SK-N-SH (cell line): ENCODE measurements at regions not wholly inside any gene's neighbourhood (a gene's known extent, or its start where the extent isn't known, plus 50 kb on each side); places are given as distances from the start of the nearest gene placed in this dataset.

Experiments used
- CTCF ChIA-PET: fragments of 300-600, 350-600 bp; formaldehyde crosslinking; extraction: SDS; loops from one replicate; lab custom pipeline; 2021; lab: Yijun Ruan, JAX
- POLR2A ChIA-PET: fragments of 350-600 bp; sonication (Branson Sonifier 250); formaldehyde crosslinking; extraction: SDS; loops from one replicate; lab custom pipeline; 2020; ENCODE audit warnings: antibody characterized with exemption, inconsistent platforms; lab: Yijun Ruan, JAX
- DNase-seq: peaks from one replicate; pipeline ENCODE4 v3.0.0; 2012
- H2AFZ ChIP-seq: fragments of 200-600 bp; sonication (generic); 2 replicates; pipeline ENCODE4 v1.8.1; 2016; ENCODE audit warnings: antibody characterized with exemption, mild to moderate bottlenecking, low read depth
- H3F3A ChIP-seq: fragments of 200-600 bp; sonication (generic); replicated peaks from 2 replicates; pipeline ENCODE3; 2016; ENCODE audit warnings: antibody characterized with exemption, mild to moderate bottlenecking; ENCODE audit not compliant: insufficient read depth
- H3K27ac ChIP-seq, 2 experiments: fragments of 200-500 bp in 1 of 2; fragments of 200-600 bp in 1 of 2; sonication (Bioruptor generic) in 1 of 2; sonication (generic), shearing (Covaris generic) in 1 of 2; 2 replicates each; pipeline versions ENCODE4 v1.5.1 to v1.6.1; 2014 to 2016; ENCODE audit warnings: low read depth in 2 of 2, inconsistent platforms in 1 of 2, low read length in 1 of 2, mild to moderate bottlenecking in 1 of 2, mixed read lengths in 1 of 2
- H3K27me3 ChIP-seq: fragments of 200-600 bp; sonication (generic), shearing (Covaris generic); 2 replicates; pipeline ENCODE4 v1.6.1; 2016; ENCODE audit warnings: mixed run types; ENCODE audit not compliant: insufficient read depth
- H3K36me3 ChIP-seq, 2 experiments: fragments of 200-500 bp in 1 of 2; fragments of 200-600 bp in 1 of 2; sonication (Bioruptor generic) in 1 of 2; sonication (generic) in 1 of 2; replicated peaks in 1 of 2; 2 replicates each; pipeline versions ENCODE3 to v1.5.1; 2014 to 2016; ENCODE audit warnings: low read length in 1 of 2, mild to moderate bottlenecking in 1 of 2; ENCODE audit not compliant: insufficient read depth in 2 of 2, control insufficient read depth in 1 of 2
- H3K4me1 ChIP-seq, 2 experiments: fragments of 200-500 bp in 1 of 2; fragments of 200-600 bp in 1 of 2; sonication (Bioruptor generic) in 1 of 2; sonication (generic), shearing (Covaris generic) in 1 of 2; 2 replicates each; pipeline versions ENCODE4 v1.5.1 to v1.6.1; 2014 to 2016; ENCODE audit warnings: low read depth in 1 of 2, low read length in 1 of 2, mixed run types in 1 of 2; ENCODE audit not compliant: insufficient read depth in 2 of 2, control insufficient read depth in 1 of 2
- H3K4me2 ChIP-seq: fragments of 200-600 bp; sonication (generic), shearing (Covaris generic); 2 replicates; pipeline ENCODE4 v1.6.1; 2017; ENCODE audit warnings: mixed run types
- H3K4me3 ChIP-seq, 2 experiments: fragments of 200-500 bp in 1 of 2; fragments of 200-600 bp in 1 of 2; sonication (Bioruptor generic) in 1 of 2; sonication (generic), shearing (Covaris generic) in 1 of 2; 2 replicates each; pipeline versions ENCODE4 v1.5.1 to v1.8.1; 2014 to 2016; ENCODE audit warnings: low read depth in 2 of 2, inconsistent platforms in 1 of 2, low read length in 1 of 2, mild to moderate bottlenecking in 1 of 2, mixed read lengths in 1 of 2, moderate library complexity in 1 of 2
- H3K79me2 ChIP-seq: fragments of 200-600 bp; sonication (generic); 2 replicates; pipeline ENCODE4 v1.8.1; 2017; ENCODE audit warnings: mild to moderate bottlenecking; ENCODE audit not compliant: insufficient read depth
- H3K9ac ChIP-seq: fragments of 200-600 bp; sonication (generic); 2 replicates; pipeline ENCODE4 v1.6.1; 2017; ENCODE audit warnings: mixed run types
- H3K9me2 ChIP-seq: fragments of 200-600 bp; sonication (generic); 2 replicates; pipeline ENCODE4 v1.6.1; 2017; ENCODE audit warnings: mixed run types
- H3K9me3 ChIP-seq: fragments of 200-600 bp; sonication (generic); 2 replicates; pipeline ENCODE4 v1.6.1; 2017; ENCODE audit warnings: mixed run types, mild to moderate bottlenecking, moderate library complexity
- H4K20me1 ChIP-seq: fragments of 200-600 bp; sonication (generic); 2 replicates; pipeline ENCODE4 v1.6.1; 2017; ENCODE audit warnings: mild to moderate bottlenecking, mixed run types; ENCODE audit not compliant: insufficient read depth
- CTCF ChIP-seq: fragments of 200-600 bp; sonication (generic); IDR thresholded peaks from 2 replicates; pipeline ENCODE4 v1.6.1; 2017; ENCODE audit warnings: antibody characterized with exemption, mild to moderate bottlenecking, moderate library complexity
- EP300 ChIP-seq, 2 experiments: IDR thresholded peaks; 2 replicates each; pipeline versions ENCODE4 v1.4.0 to v1.6.1; 2012; ENCODE audit warnings: borderline replicate concordance in 1 of 2, low read depth in 1 of 2, low read length in 1 of 2
- EZH2phosphoT487 ChIP-seq: fragments of 200-600 bp; sonication (generic); IDR thresholded peaks from 2 replicates; pipeline ENCODE4 v1.6.1; 2017; ENCODE audit warnings: low read depth, mixed run types, mild to moderate bottlenecking, antibody characterized with exemption, moderate library complexity, borderline replicate concordance
- MEF2A ChIP-seq: IDR thresholded peaks from 2 replicates; pipeline ENCODE4 v1.4.0; 2012; ENCODE audit warnings: low read depth, borderline replicate concordance
- NFIC ChIP-seq: IDR thresholded peaks from 2 replicates; pipeline ENCODE4 v1.4.0; 2012; ENCODE audit warnings: borderline replicate concordance
- NRF1 ChIP-seq: IDR thresholded peaks from 2 replicates; pipeline ENCODE4 v1.6.1; 2012; ENCODE audit warnings: low read depth, mild to moderate bottlenecking, low read length
- RAD21 ChIP-seq: IDR thresholded peaks from 2 replicates; pipeline ENCODE4 v1.6.1; 2012; ENCODE audit warnings: mild to moderate bottlenecking, low read length
- RCOR1 ChIP-seq: fragments of 150-350 bp; IDR thresholded peaks from 2 replicates; pipeline ENCODE4 v1.6.1; 2017; ENCODE audit warnings: antibody characterized with exemption, low read length
- TAF1 ChIP-seq: IDR thresholded peaks from 2 replicates; pipeline ENCODE4 v1.6.1; 2012; ENCODE audit warnings: low read depth, mild to moderate bottlenecking, low read length, moderate library complexity, borderline replicate concordance
- TCF12 ChIP-seq: IDR thresholded peaks from 2 replicates; pipeline ENCODE4 v1.4.0; 2012
- TEAD4 ChIP-seq: IDR thresholded peaks from 2 replicates; pipeline ENCODE4 v1.4.0; 2012; ENCODE audit warnings: mild to moderate bottlenecking, borderline replicate concordance; ENCODE audit not compliant: insufficient read depth
- WGBS: methylation state at CpG from one replicate; pipeline ENCODE4 v1.1.6; 2017; ENCODE audit warnings: low lambda C conversion rate; 5-methylcytosine and 5-hydroxymethylcytosine counted together
- TF ChIP-seq, protein P1 (sequence below): IDR thresholded peaks from 2 replicates; pipeline ENCODE4; 2012
- TF ChIP-seq, protein P2 (sequence below): IDR thresholded peaks from 2 replicates; pipeline ENCODE4 v1.4.0; 2012; ENCODE audit warnings: low read depth, borderline replicate concordance

GRCh38 chr18:24964216-24964615, 387.8 kb downstream of the ZNF521 start (continued):
- TF ChIP-seq, protein P1, sequence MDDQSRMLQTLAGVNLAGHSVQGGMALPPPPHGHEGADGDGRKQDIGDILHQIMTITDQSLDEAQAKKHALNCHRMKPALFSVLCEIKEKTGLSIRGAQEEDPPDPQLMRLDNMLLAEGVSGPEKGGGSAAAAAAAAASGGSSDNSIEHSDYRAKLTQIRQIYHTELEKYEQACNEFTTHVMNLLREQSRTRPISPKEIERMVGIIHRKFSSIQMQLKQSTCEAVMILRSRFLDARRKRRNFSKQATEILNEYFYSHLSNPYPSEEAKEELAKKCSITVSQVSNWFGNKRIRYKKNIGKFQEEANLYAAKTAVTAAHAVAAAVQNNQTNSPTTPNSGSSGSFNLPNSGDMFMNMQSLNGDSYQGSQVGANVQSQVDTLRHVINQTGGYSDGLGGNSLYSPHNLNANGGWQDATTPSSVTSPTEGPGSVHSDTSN = no peak

DNA sequence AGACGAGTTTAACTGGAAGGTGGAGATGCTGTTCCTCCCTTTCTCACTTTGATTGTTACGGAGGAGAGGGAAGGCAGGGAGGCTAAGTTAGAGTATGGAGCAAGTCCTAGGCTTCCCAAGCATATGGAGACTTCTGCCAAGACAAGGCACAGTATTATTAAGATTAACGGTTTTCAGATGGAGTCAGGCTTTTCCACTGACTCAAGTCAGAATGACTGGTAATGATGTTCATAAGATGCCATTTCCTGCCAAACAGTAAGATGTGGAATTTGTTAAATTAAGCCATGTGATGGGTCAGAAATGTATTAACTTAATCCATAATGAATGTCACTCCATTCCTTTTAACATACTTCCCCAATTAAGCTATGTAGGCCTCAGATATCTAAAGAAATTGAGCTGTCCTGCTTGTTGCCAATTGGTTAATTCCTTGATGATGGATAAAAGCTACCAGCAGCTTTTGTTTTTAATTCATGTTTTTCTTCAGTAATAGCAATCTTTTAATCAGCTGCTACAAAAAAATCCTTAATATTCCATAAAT, 383.7 kb downstream of the ZNF521 start:
- 50% methylated on average over 3 of the region's 3 CpGs for WGBS
- Histone ChIP-seq H3K4me3 (no peak overlapping the region), H3K4me1 (no peaks in the 10 kb centered on the region), H3K4me2 (no peak overlapping the region), H3K9ac (no peak overlapping the region), H3K27me3 (no peaks in the 10 kb centered on the region), H2AFZ (no peak overlapping the region), H3K79me2 (no peaks in the 10 kb centered on the region), H3K36me3 (no peaks in the 10 kb centered on the region), H4K20me1 (no peaks in the 10 kb centered on the region), H3K9me2 (no peaks in the 10 kb centered on the region), H3K27ac (peak overlapping the region in 1 of 2 experiments; percentile 36; a peak in 1 of 4 replicates), H3F3A (no peaks in the 10 kb centered on the region), H3K9me3 (no peaks in the 10 kb centered on the region)
- ChIA-PET CTCF (no interaction called here), POLR2A (no interaction called here)
- no peak for DNase-seq
- TF ChIP-seq RAD21 (no peak), EP300 (IDR thresholded peaks at IDR 0.05; ENCODE audit: borderline replicate concordance in 1 of 2, low read depth in 1 of 2, low read length in 1 of 2) (peak in 1 of 2 experiments; percentile 18; a peak in 1 of 4 replicates), TCF12 (peak; percentile 40)
- TF ChIP-seq, protein P1 = peak; percentile 36; the same call in 1 of the 2 replicates

GRCh38 chr18:24972577-24972976, 379.4 kb downstream of the ZNF521 start:
- Histone ChIP-seq H3F3A (no peaks in the 10 kb centered on the region), H3K36me3 (no peaks in the 10 kb centered on the region), H3K4me1 (no peaks in the 10 kb centered on the region), H4K20me1 (no peaks in the 10 kb centered on the region), H3K9me2 (no peaks in the 10 kb centered on the region), H3K9me3 (no peaks in the 10 kb centered on the region), H3K4me3 (no peak overlapping the region), H3K27ac (no peak overlapping the region), H3K4me2 (no peak overlapping the region), H2AFZ (no peak overlapping the region), H3K27me3 (no peaks in the 10 kb centered on the region), H3K79me2 (no peaks in the 10 kb centered on the region), H3K9ac (no peak overlapping the region)
- ChIA-PET POLR2A (no interaction called here), CTCF (no interaction called here)
- DNase-seq = no peak
- no peak for TF ChIP-seq MEF2A
- no peak for TF ChIP-seq NFIC
- no peak for TF ChIP-seq TAF1
- TF ChIP-seq TEAD4 = no peak
- no peak for TF ChIP-seq NRF1
- TF ChIP-seq, protein P2, sequence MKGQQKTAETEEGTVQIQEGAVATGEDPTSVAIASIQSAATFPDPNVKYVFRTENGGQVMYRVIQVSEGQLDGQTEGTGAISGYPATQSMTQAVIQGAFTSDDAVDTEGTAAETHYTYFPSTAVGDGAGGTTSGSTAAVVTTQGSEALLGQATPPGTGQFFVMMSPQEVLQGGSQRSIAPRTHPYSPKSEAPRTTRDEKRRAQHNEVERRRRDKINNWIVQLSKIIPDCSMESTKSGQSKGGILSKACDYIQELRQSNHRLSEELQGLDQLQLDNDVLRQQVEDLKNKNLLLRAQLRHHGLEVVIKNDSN = no peak
- TF ChIP-seq EZH2phosphoT487 = no peak
- TF ChIP-seq RCOR1 = no peak
- TF ChIP-seq CTCF = no peak
- 70% methylated on average over 4 of the region's 4 CpGs for WGBS
